K562 (cell line): ENCODE measurements at regions not wholly inside any gene's neighbourhood (a gene's known extent, or its start where the extent isn't known, plus 50 kb on each side); places are given as distances from the start of the nearest gene placed in this dataset.

Experiments
- CREBBP ChIP-seq: IDR thresholded peaks from one replicate; pipeline ENCODE4 v1.6.1; 2012; ENCODE audit warnings: low read depth, mild to moderate bottlenecking, control low read depth, inconsistent platforms, low read length
- CTCF ChIP-seq, 3 experiments: IDR thresholded peaks in 2 of 3; conservative IDR thresholded peaks in 1 of 3; 2 replicates each; pipeline ENCODE4 v1.5.1; 2011 to 2012; ENCODE audit warnings: low read length in 3 of 3, mild to moderate bottlenecking in 3 of 3, control low read depth in 2 of 3, improper control_type of control experiment in 1 of 3, inconsistent platforms in 1 of 3, low read depth in 1 of 3, mixed read lengths in 1 of 3, moderate library complexity in 1 of 3; ENCODE audit not compliant: insufficient read depth in 2 of 3
- GATA2 ChIP-seq: sonication (generic); formaldehyde crosslinking; IDR thresholded peaks from 2 replicates; pipeline ENCODE4 v1.4.0; 2020; ENCODE audit warnings: mild to moderate bottlenecking, missing genetic modification reagents
- NFRKB ChIP-seq: fragments of 450-650 bp; IDR thresholded peaks from 2 replicates; pipeline ENCODE4 v1.6.1; 2016; ENCODE audit warnings: low read depth
- RAD51 ChIP-seq: fragments of 450-650 bp; IDR thresholded peaks from 2 replicates; pipeline ENCODE4 v1.7.1; 2016; ENCODE audit warnings: low read depth, mild to moderate bottlenecking, borderline replicate concordance
- REST ChIP-seq, 2 experiments: fragments of 450-650 bp; formaldehyde crosslinking in 1 of 2; IDR thresholded peaks; 2 replicates each; pipeline versions ENCODE4 v1.4.0 to v1.6.1; 2014 to 2020; ENCODE audit warnings: mild to moderate bottlenecking in 2 of 2, borderline replicate concordance in 1 of 2, low read depth in 1 of 2
- USF2 ChIP-seq: sonication (generic); formaldehyde crosslinking; IDR thresholded peaks from 2 replicates; pipeline ENCODE4 v1.5.0; 2020; ENCODE audit warnings: missing genetic modification reagents
- ZNF121 ChIP-seq: sonication (generic); formaldehyde crosslinking; conservative IDR thresholded peaks from 2 replicates; pipeline ENCODE4 v1.8.0; 2022; ENCODE audit warnings: missing genetic modification reagents

- TF ChIP-seq ZNF121 (CRISPR knock-in tag) (no peak), RAD51 (no peak), CTCF (IDR thresholded peaks at IDR 0.05 in 2 of 3, conservative IDR thresholded peaks at IDR 0.05 in 1 of 3; ENCODE audit: insufficient read depth in 2 of 3, low read depth in 1 of 3, low read length in 3 of 3) (no peak), CREBBP (no peak), NFRKB (no peak), REST (IDR thresholded peaks at IDR 0.05; ENCODE audit: borderline replicate concordance) (no peak), REST (CRISPR knock-in tag; IDR thresholded peaks at IDR 0.05; ENCODE audit: low read depth) (no peak), USF2 (CRISPR knock-in tag) (no peak), GATA2 (CRISPR knock-in tag) (no peak)
Measured at GRCh38 chr3:8156138-8156537, 345.5 kb upstream of the LMCD1 start.
